Pancreas (tissue), 10 donors: ENCODE measurements at regions not wholly inside any gene's neighbourhood (a gene's known extent, or its start where the extent isn't known, plus 50 kb on each side); places are given as distances from the start of the nearest gene placed in this dataset.

ENCODE experiments used
- ATAC-seq, 4 donors: fragments of 200-7000 bp; cut with Tn5 transposase; one replicate each; pipeline versions ENCODE4 v1.8.0 to v1.9.1; 2020; ENCODE audit warnings: mild to moderate bottlenecking in 4 of 4, moderate library complexity in 4 of 4
- DNase-seq, 6 donors: peaks; one replicate each; pipeline ENCODE4 v3.0.0-alpha.2; 2020
- FAIRE-seq: peaks from 2 replicates; lab custom pipeline; 2012; peaks lifted over from hg19 to GRCh38; lab: Jason Lieb, UNC
- H3K27ac ChIP-seq, 4 donors: fragments of 200-600 bp; sonication (generic); 1 replicate in 3 of 4; 2 replicates in 1 of 4; pipeline versions ENCODE4 v1.5.0 to v1.8.0; 2020
- H3K27me3 ChIP-seq, 4 donors: fragments of 200-600 bp; one replicate each; pipeline ENCODE4 v1.8.0; 2021
- H3K36me3 ChIP-seq, 3 donors: fragments of 200-600 bp; sonication (generic) in 1 of 3; one replicate each; pipeline versions ENCODE4 v1.5.0 to v1.8.0; 2020 to 2021
- H3K4me1 ChIP-seq, 3 donors: fragments of 200-600 bp; one replicate each; pipeline ENCODE4 v1.8.0; 2021
- H3K4me3 ChIP-seq, 4 donors: fragments of 200-600 bp; sonication (generic) in 2 of 4; one replicate each; pipeline versions ENCODE4 v1.5.0 to v1.8.0; 2020 to 2021
- H3K9me3 ChIP-seq, 4 donors: fragments of 200-600 bp; one replicate each; pipeline ENCODE4 v1.8.0; 2021
- CTCF ChIP-seq, 4 donors: fragments of 200-600 bp; sonication (generic) in 3 of 4; IDR thresholded peaks; one replicate each; pipeline versions ENCODE4 v1.5.0 to v1.8.0; 2021; ENCODE audit warnings: antibody characterized with exemption in 4 of 4
- WGBS, 2 donors: extraction: QIAGEN DNeasy Blood & Tissue Kit; methylation state at CpG; one replicate each; pipeline ENCODE4 v1.1.7; 2013; 5-methylcytosine and 5-hydroxymethylcytosine counted together
- intact Hi-C, 3 donors: fragments of 100-400 bp; cut with DNase I; formaldehyde crosslinking; loops; one replicate each; pipeline versions ENCODE4 v1.11.1 to v1.14.2; 2022
- donor health status: healthy with polysubstance abuse.
- donor health status: DM: no; HTN: no; CAD: no; lungs with moderate emphysema.
- donor health status: DM: no; HTN: no; CAD: no.
- donor health status: control.
- donor health status: control.
- donor health status: Bipolar disorder and iron deficiency.
- donor health status: DM: yes; HTN: yes; CAD: no.
- donor health status: DM: no; HTN: no; CAD: no.
- donor health status: DM: no; HTN: no; CAD: no.
- donor health status: DM: yes; HTN: yes; CAD: no.

DNA sequence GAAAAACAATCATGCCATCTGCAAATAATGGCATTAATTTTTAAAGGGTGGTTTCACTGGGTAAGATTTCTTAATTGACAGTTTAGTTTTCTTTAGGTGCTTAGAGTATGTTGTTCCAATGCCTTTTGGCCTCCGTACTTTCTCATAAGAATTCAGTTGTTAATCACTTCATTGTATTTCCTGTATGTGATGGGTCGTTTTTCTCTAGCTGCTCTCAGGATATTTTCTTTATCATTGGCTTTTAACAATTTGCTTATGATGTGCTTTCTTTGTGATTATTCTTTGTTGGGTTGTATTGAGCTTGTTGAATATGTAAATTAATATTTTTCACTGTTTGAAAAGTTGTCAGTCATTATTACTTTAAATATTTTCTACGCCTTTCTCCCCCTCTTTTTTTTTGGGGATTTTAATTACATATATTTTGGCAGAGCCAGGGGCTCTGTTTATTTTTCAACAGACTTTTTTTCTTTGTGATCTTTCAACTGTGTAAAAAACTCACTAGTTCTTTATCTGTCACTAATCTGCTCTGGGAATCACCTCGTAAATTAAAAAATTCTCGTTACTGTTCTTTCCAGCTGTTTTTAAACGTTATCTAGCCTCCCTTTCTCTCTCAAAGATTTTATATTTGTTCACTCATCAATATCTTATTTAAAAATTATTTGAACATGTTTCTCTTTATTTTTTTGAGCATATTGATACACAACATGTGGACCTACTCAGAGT is 56.2 kb upstream of the IL1R1 start:
- no peak overlapping the region for H3K27ac ChIP-seq
- 64 to 66% methylated on average over 6 of the region's 6 CpGs for WGBS, 2 donors
- no peak for TF ChIP-seq CTCF (IDR thresholded peaks at IDR 0.05)
- ATAC-seq = no peak
- H3K4me3 ChIP-seq = no peak overlapping the region
- no peaks in the 10 kb centered on the region for H3K27me3 ChIP-seq
- peaks cover 0 to 19% (median 18%) of the 10 kb centered on the region in 3 donors for H3K4me1 ChIP-seq
- H3K9me3 ChIP-seq = no peaks in the 10 kb centered on the region
- no peaks in the 10 kb centered on the region for H3K36me3 ChIP-seq
- no peak for FAIRE-seq
- intact Hi-C loops = no loop called here
- DNase-seq = no peak

DNA sequence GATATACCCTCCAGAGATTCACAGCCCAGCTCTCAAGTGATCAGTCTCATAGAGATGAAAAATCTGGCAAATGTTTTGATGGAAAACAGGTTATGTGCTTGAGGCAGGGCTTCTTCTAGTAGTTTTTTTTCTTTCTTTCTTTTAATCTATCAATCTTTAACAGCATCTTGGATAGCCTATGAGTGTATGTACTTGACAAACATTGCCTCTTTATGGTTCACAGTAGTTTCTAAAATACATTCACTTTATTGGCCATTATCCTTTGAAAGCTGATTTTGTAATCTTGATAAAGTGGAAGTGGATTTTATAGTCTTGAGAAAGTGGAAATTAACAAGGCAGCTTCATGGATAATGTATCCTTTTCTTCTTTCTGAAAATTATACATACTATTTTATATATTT is 51.4 kb upstream of the IL1R1 start:
- H3K36me3 ChIP-seq = no peaks in the 10 kb centered on the region
- no peak overlapping the region for H3K27ac ChIP-seq
- H3K9me3 ChIP-seq = no peaks in the 10 kb centered on the region
- no peak for TF ChIP-seq CTCF (IDR thresholded peaks at IDR 0.05)
- no peak for FAIRE-seq
- H3K27me3 ChIP-seq = no peaks in the 10 kb centered on the region
- no peak overlapping the region for H3K4me3 ChIP-seq
- DNase-seq = no peak
- intact Hi-C loops = no loop called here
- no peak for ATAC-seq
- H3K4me1 ChIP-seq = peaks cover 0 to 7% (median 0%) of the 10 kb centered on the region in 3 donors

DNA sequence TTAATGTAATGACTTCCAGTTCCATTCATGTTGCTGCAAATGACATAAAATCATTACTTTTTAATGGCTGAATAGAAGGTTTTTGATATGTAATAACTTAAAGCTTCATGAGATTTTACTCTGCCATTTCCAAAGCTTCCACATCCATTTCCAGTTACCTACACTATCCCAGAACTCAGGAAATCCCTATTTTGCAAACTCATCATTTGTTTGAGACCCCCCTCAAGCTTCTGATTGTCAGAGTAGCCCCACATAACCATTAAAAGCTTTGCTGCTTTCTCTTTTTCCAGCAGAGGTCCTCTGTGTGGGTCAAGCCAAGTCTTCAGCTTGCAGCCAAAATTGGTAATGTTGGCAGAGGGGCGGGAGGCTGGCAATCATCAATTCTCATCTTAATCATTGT is 50.6 kb upstream of the IL1R1 start:
- no peak for FAIRE-seq
- Histone ChIP-seq H3K36me3 (no peaks in the 10 kb centered on the region), H3K4me3 (no peak overlapping the region), H3K27ac (no peak overlapping the region), H3K27me3 (no peaks in the 10 kb centered on the region), H3K4me1 (peaks cover 0 to 6% (median 0%) of the 10 kb centered on the region in 3 donors), H3K9me3 (no peaks in the 10 kb centered on the region)
- 100% methylated on average over 1 of the region's 1 CpG for WGBS, 2 donors
- intact Hi-C loops = no loop called here
- ATAC-seq = no peak
- TF ChIP-seq CTCF (IDR thresholded peaks at IDR 0.05) = no peak
- no peak for DNase-seq

DNA sequence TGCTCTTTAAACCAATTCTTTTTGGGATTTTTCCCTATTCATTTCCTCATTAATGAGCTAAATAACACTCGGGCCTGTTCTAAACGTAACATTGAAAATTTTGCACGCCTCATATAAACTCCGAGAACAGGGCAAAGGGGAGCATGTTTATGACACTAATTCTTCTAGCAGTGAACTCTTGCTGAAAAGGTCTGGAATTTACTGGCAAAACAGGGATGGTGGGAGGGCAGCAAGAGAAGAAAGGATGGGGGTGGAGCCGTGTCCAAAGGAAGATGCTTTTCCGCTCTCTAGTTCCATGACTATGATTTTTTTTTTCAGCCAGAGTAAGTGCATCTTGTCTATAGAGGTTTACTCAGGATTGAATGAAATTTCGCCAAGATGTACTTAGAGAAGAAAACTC is 50.0 kb upstream of the IL1R1 start:
- WGBS, 2 donors = 81 to 93% methylated on average over 7 of the region's 7 CpGs
- H3K36me3 ChIP-seq = no peaks in the 10 kb centered on the region
- peaks cover 0 to 6% (median 0%) of the 10 kb centered on the region in 3 donors for H3K4me1 ChIP-seq
- no peaks in the 10 kb centered on the region for H3K27me3 ChIP-seq
- intact Hi-C loops = no loop called here
- ATAC-seq (no peak), DNase-seq (no peak), FAIRE-seq (no peak)
- H3K9me3 ChIP-seq = no peaks in the 10 kb centered on the region
- no peak overlapping the region for H3K4me3 ChIP-seq
- H3K27ac ChIP-seq = no peak overlapping the region
- TF ChIP-seq CTCF (IDR thresholded peaks at IDR 0.05) = no peak
